ENCODE measurements at regions not wholly inside any gene's neighbourhood (a gene's known extent, or its start where the extent isn't known, plus 50 kb on each side); places are given as distances from the start of the nearest gene placed in this dataset.

- H3K36me3 Mint-ChIP-seq = no peaks in the 10 kb centered on the region
- TF ChIP-seq ZNF281 (CRISPR knock-in tag; IDR thresholded peaks at IDR 0.05) (no peak), GABPB1 (CRISPR knock-in tag; IDR thresholded peaks at IDR 0.05) (no peak), KAT7 (CRISPR knock-in tag; IDR thresholded peaks at IDR 0.05; ENCODE audit: borderline replicate concordance) (no peak), TEAD1 (CRISPR knock-in tag; IDR thresholded peaks at IDR 0.05) (no peak), USF1 (CRISPR knock-in tag; IDR thresholded peaks at IDR 0.05) (no peak), ZBTB21 (CRISPR knock-in tag; IDR thresholded peaks at IDR 0.05; ENCODE audit: borderline replicate concordance) (no peak), OVOL2 (CRISPR knock-in tag; IDR thresholded peaks at IDR 0.05; ENCODE audit: borderline replicate concordance) (no peak), ZNF219 (CRISPR knock-in tag; IDR thresholded peaks at IDR 0.05; ENCODE audit: borderline replicate concordance) (no peak), RELA (CRISPR knock-in tag; IDR thresholded peaks at IDR 0.05; ENCODE audit: borderline replicate concordance) (no peak), PRDM15 (CRISPR knock-in tag; IDR thresholded peaks at IDR 0.05) (no peak), ZSCAN18 (CRISPR knock-in tag; IDR thresholded peaks at IDR 0.05) (no peak), NR1H2 (CRISPR knock-in tag; IDR thresholded peaks at IDR 0.05) (no peak)
- H3K4me3 Mint-ChIP-seq = no peak overlapping the region
- ChIA-PET POLR2A (no interaction called here), CTCF (interaction anchor here (0.5 to 1.3 kb wide), 3 partner anchors 12 to 796 kb away, joined by 3 to 6 read pairs (median 3); no protein-coding TSS in a partner anchor)
- H3K27ac Mint-ChIP-seq = no peak overlapping the region
- no peaks in the 10 kb centered on the region for H3K27me3 Mint-ChIP-seq (ENCODE audit: low read depth)
- DNase-seq (ENCODE audit: low spot score) = no peak
- H3K9me3 Mint-ChIP-seq = peaks cover 19% of the 10 kb centered on the region
- H3K4me1 Mint-ChIP-seq = peaks cover 18% of the 10 kb centered on the region
- ATAC-seq = no peak
Measured at GRCh38 chr1:56171670-56172069, 407.7 kb downstream of the PLPP3 start.

GRCh38 chr1:56170784-56171320 lies 408.5 kb downstream of the PLPP3 start:
- ChIA-PET POLR2A (no interaction called here), CTCF (interaction anchor here (0.6 to 1.3 kb wide), 2 partner anchors 12 to 795 kb away, joined by 3 read pairs; no protein-coding TSS in a partner anchor)
- Mint-ChIP-seq H3K27me3 (ENCODE audit: low read depth) (no peaks in the 10 kb centered on the region), H3K9me3 (peaks cover 19% of the 10 kb centered on the region), H3K4me1 (peaks cover 22% of the 10 kb centered on the region), H3K27ac (no peak overlapping the region; the same call in 1 of the 2 replicates), H3K36me3 (no peaks in the 10 kb centered on the region), H3K4me3 (no peak overlapping the region)
- ATAC-seq (peak; percentile 65), DNase-seq (ENCODE audit: low spot score) (no peak)
- no peak for TF ChIP-seq CREM (CRISPR knock-in tag; IDR thresholded peaks at IDR 0.05)
- no peak for TF ChIP-seq ATF6 (CRISPR knock-in tag; IDR thresholded peaks at IDR 0.05)
- TF ChIP-seq MYBL2 (CRISPR knock-in tag; IDR thresholded peaks at IDR 0.05) = no peak
- no peak for TF ChIP-seq ATF2 (CRISPR knock-in tag; IDR thresholded peaks at IDR 0.05; ENCODE audit: borderline replicate concordance, low read depth)
- no peak for TF ChIP-seq IRF1 (CRISPR knock-in tag; IDR thresholded peaks at IDR 0.05)
- TF ChIP-seq RELA (CRISPR knock-in tag; IDR thresholded peaks at IDR 0.05; ENCODE audit: borderline replicate concordance) = no peak
